Kidney glomerular epithelial cell (primary cell): ENCODE measurements at regions not wholly inside any gene's neighbourhood (a gene's known extent, or its start where the extent isn't known, plus 50 kb on each side); places are given as distances from the start of the nearest gene placed in this dataset.

Experiments
- DNase-seq: peaks from one replicate; lab custom pipeline; 2025; lab: John Stamatoyannopoulos, UW

- no peak for DNase-seq
These were observed 295.5 kb upstream of the RND3 start for GRCh38 chr2:150783015-150783414.

- no peak for DNase-seq
These were observed 295.1 kb upstream of the RND3 start for GRCh38 chr2:150782613-150783012.

GRCh38 chr2:150781142-150781541 is 293.7 kb upstream of the RND3 start:
- DNase-seq: no peak

GRCh38 chr2:150778828-150779227 is 291.4 kb upstream of the RND3 start:
- DNase-seq: no peak

- no peak for DNase-seq
These were observed 282.0 kb upstream of the RND3 start for GRCh38 chr2:150769421-150769820.

- no peak for DNase-seq
These were observed 280.7 kb upstream of the RND3 start for GRCh38 chr2:150767991-150768746.

- no peak for DNase-seq
These were observed 275.1 kb upstream of the RND3 start for GRCh38 chr2:150762571-150762970.

- no peak for DNase-seq
These were observed 272.1 kb upstream of the RND3 start for GRCh38 chr2:150759531-150759930.

GRCh38 chr2:150759106-150759505 is 271.6 kb upstream of the RND3 start:
- no peak for DNase-seq

GRCh38 chr2:150752229-150752628 is 264.8 kb upstream of the RND3 start:
- no peak for DNase-seq

GRCh38 chr2:150750720-150751119 is 263.3 kb upstream of the RND3 start:
- DNase-seq: no peak

GRCh38 chr2:150742094-150742493 is 254.6 kb upstream of the RND3 start:
- DNase-seq: no peak

- no peak for DNase-seq
These were observed 248.5 kb upstream of the RND3 start for GRCh38 chr2:150735894-150736498.

- no peak for DNase-seq
These were observed 245.7 kb upstream of the RND3 start for GRCh38 chr2:150733051-150733618.

GRCh38 chr2:150732491-150732890 is 245.0 kb upstream of the RND3 start:
- DNase-seq: no peak

GRCh38 chr2:150732064-150732463 is 244.6 kb upstream of the RND3 start:
- peak; percentile 83 for DNase-seq

GRCh38 chr2:150729495-150729955 is 242.1 kb upstream of the RND3 start:
- DNase-seq: no peak

- no peak for DNase-seq
These were observed 230.8 kb upstream of the RND3 start for GRCh38 chr2:150718280-150718679.

- no peak for DNase-seq
These were observed 228.7 kb upstream of the RND3 start for GRCh38 chr2:150716186-150716585.

- no peak for DNase-seq
These were observed 228.0 kb upstream of the RND3 start for GRCh38 chr2:150715501-150715900.

- no peak for DNase-seq
These were observed 223.4 kb upstream of the RND3 start for GRCh38 chr2:150710916-150711315.

GRCh38 chr2:150710041-150710440 is 222.6 kb upstream of the RND3 start:
- no peak for DNase-seq

- no peak for DNase-seq
These were observed 219.1 kb upstream of the RND3 start for GRCh38 chr2:150706561-150706960.
